Ishikawa (cell line): ENCODE measurements at regions not wholly inside any gene's neighbourhood (a gene's known extent, or its start where the extent isn't known, plus 50 kb on each side); places are given as distances from the start of the nearest gene placed in this dataset.

Source experiments
- CEBPB ChIP-seq: IDR thresholded peaks from 2 replicates; pipeline ENCODE4 v1.6.1; 2012
- CREB1 ChIP-seq: IDR thresholded peaks from 2 replicates; pipeline ENCODE4 v1.6.1; 2012; ENCODE audit warnings: low read depth
- EGR1 ChIP-seq: IDR thresholded peaks from 2 replicates; pipeline ENCODE4 v1.6.1; 2012
- EP300 ChIP-seq: IDR thresholded peaks from 2 replicates; pipeline ENCODE4 v1.6.1; 2012; ENCODE audit warnings: borderline replicate concordance
- FOXM1 ChIP-seq: IDR thresholded peaks from 2 replicates; pipeline ENCODE4 v1.6.1; 2012; ENCODE audit warnings: low read depth, borderline replicate concordance
- RAD21 ChIP-seq: IDR thresholded peaks from 2 replicates; pipeline ENCODE4 v1.6.1; 2012; ENCODE audit warnings: low read depth
- TAF1 ChIP-seq: IDR thresholded peaks from 2 replicates; pipeline ENCODE4 v1.6.1; 2012; ENCODE audit warnings: low read depth, mild to moderate bottlenecking
- TEAD4 ChIP-seq: IDR thresholded peaks from 2 replicates; pipeline ENCODE4 v1.6.1; 2012
- YY1 ChIP-seq: IDR thresholded peaks from 2 replicates; pipeline ENCODE4 v1.6.1; 2012; ENCODE audit warnings: low read depth
- TF ChIP-seq, protein P1 (sequence below): IDR thresholded peaks from 2 replicates; pipeline ENCODE4 v1.6.1; 2012
- TF ChIP-seq, protein P2 (sequence below): IDR thresholded peaks from 2 replicates; pipeline ENCODE4 v1.6.1; 2012
- TF ChIP-seq, protein P3 (sequence below): IDR thresholded peaks from 2 replicates; pipeline ENCODE4 v1.6.1; 2012; ENCODE audit warnings: low read depth, mild to moderate bottlenecking

DNA sequence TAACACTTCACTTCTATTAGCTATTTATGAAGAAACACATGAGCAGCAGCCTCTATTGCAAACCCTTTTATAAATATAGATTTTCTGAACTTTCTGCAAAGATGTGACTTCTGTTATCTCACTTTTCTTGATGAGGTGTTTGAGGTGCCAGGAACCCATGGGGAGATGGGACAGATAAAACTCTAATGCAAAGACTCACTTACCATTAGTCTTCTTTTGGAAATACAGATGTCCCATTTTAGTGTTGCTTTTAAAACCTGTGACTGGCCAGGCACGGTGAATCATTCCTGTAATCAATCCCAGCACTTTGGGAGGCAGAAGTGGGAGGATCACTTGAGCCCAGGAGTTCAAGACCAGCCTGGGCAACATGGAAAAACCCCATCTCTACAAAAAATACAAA lies 171.3 kb upstream of the GAS1 start:
- TF ChIP-seq EP300: no peak
- no peak for TF ChIP-seq CEBPB
- no peak for TF ChIP-seq TAF1
- TF ChIP-seq, protein P1, sequence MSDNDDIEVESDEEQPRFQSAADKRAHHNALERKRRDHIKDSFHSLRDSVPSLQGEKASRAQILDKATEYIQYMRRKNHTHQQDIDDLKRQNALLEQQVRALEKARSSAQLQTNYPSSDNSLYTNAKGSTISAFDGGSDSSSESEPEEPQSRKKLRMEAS: no peak
- TF ChIP-seq FOXM1: no peak
- TF ChIP-seq, protein P2, sequence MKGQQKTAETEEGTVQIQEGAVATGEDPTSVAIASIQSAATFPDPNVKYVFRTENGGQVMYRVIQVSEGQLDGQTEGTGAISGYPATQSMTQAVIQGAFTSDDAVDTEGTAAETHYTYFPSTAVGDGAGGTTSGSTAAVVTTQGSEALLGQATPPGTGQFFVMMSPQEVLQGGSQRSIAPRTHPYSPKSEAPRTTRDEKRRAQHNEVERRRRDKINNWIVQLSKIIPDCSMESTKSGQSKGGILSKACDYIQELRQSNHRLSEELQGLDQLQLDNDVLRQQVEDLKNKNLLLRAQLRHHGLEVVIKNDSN: no peak
- TF ChIP-seq RAD21: no peak
- TF ChIP-seq, protein P3, sequence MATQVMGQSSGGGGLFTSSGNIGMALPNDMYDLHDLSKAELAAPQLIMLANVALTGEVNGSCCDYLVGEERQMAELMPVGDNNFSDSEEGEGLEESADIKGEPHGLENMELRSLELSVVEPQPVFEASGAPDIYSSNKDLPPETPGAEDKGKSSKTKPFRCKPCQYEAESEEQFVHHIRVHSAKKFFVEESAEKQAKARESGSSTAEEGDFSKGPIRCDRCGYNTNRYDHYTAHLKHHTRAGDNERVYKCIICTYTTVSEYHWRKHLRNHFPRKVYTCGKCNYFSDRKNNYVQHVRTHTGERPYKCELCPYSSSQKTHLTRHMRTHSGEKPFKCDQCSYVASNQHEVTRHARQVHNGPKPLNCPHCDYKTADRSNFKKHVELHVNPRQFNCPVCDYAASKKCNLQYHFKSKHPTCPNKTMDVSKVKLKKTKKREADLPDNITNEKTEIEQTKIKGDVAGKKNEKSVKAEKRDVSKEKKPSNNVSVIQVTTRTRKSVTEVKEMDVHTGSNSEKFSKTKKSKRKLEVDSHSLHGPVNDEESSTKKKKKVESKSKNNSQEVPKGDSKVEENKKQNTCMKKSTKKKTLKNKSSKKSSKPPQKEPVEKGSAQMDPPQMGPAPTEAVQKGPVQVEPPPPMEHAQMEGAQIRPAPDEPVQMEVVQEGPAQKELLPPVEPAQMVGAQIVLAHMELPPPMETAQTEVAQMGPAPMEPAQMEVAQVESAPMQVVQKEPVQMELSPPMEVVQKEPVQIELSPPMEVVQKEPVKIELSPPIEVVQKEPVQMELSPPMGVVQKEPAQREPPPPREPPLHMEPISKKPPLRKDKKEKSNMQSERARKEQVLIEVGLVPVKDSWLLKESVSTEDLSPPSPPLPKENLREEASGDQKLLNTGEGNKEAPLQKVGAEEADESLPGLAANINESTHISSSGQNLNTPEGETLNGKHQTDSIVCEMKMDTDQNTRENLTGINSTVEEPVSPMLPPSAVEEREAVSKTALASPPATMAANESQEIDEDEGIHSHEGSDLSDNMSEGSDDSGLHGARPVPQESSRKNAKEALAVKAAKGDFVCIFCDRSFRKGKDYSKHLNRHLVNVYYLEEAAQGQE: no peak
- TF ChIP-seq TEAD4: no peak
- TF ChIP-seq EGR1: no peak
- TF ChIP-seq CREB1: no peak
- no peak for TF ChIP-seq YY1
